HCT116 (cell line): ENCODE measurements at regions not wholly inside any gene's neighbourhood (a gene's known extent, or its start where the extent isn't known, plus 50 kb on each side); places are given as distances from the start of the nearest gene placed in this dataset.

Experiments used
- CEBPB ChIP-seq: IDR thresholded peaks from 2 replicates; pipeline ENCODE4 v1.6.1; 2012; ENCODE audit warnings: low read depth
- EZH2 ChIP-seq: fragments of 200-600 bp; sonication (generic); IDR thresholded peaks from 2 replicates; pipeline ENCODE4 v1.6.1; 2017; ENCODE audit warnings: antibody characterized with exemption, mixed run types
- POLR2A ChIP-seq: IDR thresholded peaks from 2 replicates; pipeline ENCODE4 v1.7.0; 2011; ENCODE audit warnings: borderline replicate concordance; ENCODE audit not compliant: insufficient read depth, insufficient read length; ENCODE audit errors: extremely low read depth
- POLR2AphosphoS5 ChIP-seq: IDR thresholded peaks from 2 replicates; pipeline ENCODE4 v1.6.1; 2011; ENCODE audit warnings: mild to moderate bottlenecking, low read depth, low read length, moderate library complexity
- RAD21 ChIP-seq: IDR thresholded peaks from 2 replicates; pipeline ENCODE4 v1.6.1; 2012; ENCODE audit warnings: low read depth, mild to moderate bottlenecking
- SIN3A ChIP-seq: IDR thresholded peaks from 2 replicates; pipeline ENCODE4 v1.6.1; 2012; ENCODE audit warnings: low read depth
- SP1 ChIP-seq: IDR thresholded peaks from 2 replicates; pipeline ENCODE4 v1.6.1; 2012; ENCODE audit warnings: low read depth
- TCF7L2 ChIP-seq: IDR thresholded peaks from 2 replicates; pipeline ENCODE4 v1.7.0; 2011; ENCODE audit warnings: borderline replicate concordance, inconsistent platforms; ENCODE audit not compliant: insufficient read depth, insufficient read length; ENCODE audit errors: extremely low read depth
- YY1 ChIP-seq: IDR thresholded peaks from 2 replicates; pipeline ENCODE4 v1.6.1; 2011; ENCODE audit warnings: low read length, low read depth, moderate library complexity, mild to moderate bottlenecking; ENCODE audit not compliant: insufficient replicate concordance; ENCODE audit errors: extremely low read depth
- ZNF274 ChIP-seq: fragments of 200-500 bp; sonication (Bioruptor generic); IDR thresholded peaks from 2 replicates; pipeline ENCODE4 v1.6.1; 2014; ENCODE audit warnings: mild to moderate bottlenecking, low read depth, low read length, inconsistent platforms
- TF ChIP-seq, protein P1 (sequence below), 3 experiments: fragments of 200-600 bp in 1 of 3; sonication (generic) in 1 of 3; IDR thresholded peaks in 2 of 3; conservative IDR thresholded peaks in 1 of 3; 2 replicates each; pipeline ENCODE4 v1.5.1; 2012 to 2017; ENCODE audit warnings: low read depth in 2 of 3, low read length in 2 of 3, antibody characterized with exemption in 1 of 3, borderline replicate concordance in 1 of 3, control low read depth in 1 of 3, mild to moderate bottlenecking in 1 of 3, mixed read lengths in 1 of 3, mixed run types in 1 of 3, moderate library complexity in 1 of 3; ENCODE audit not compliant: insufficient read depth in 1 of 3

DNA sequence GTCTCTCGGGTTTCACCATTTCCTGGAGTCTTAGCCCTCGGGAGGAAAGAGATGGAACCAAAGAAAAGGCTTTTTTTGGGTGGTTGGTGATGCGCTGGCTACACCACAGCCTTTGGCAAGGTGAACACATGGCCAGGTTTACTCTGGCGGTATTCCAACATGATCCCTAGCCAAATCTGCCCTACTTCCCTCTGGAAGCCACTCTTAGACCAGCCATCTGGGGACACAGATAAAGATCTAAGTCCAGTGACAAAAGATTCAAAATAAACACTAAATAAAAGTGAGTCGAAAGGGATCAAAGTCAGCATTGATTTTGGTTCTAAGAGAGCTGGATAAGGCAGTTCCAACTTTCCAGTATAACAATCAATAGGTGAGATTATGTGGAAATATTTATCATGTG is 694.5 kb downstream of the VRK1 start:
- TF ChIP-seq ZNF274 = no peak
- TF ChIP-seq TCF7L2 = no peak
- TF ChIP-seq, protein P1, sequence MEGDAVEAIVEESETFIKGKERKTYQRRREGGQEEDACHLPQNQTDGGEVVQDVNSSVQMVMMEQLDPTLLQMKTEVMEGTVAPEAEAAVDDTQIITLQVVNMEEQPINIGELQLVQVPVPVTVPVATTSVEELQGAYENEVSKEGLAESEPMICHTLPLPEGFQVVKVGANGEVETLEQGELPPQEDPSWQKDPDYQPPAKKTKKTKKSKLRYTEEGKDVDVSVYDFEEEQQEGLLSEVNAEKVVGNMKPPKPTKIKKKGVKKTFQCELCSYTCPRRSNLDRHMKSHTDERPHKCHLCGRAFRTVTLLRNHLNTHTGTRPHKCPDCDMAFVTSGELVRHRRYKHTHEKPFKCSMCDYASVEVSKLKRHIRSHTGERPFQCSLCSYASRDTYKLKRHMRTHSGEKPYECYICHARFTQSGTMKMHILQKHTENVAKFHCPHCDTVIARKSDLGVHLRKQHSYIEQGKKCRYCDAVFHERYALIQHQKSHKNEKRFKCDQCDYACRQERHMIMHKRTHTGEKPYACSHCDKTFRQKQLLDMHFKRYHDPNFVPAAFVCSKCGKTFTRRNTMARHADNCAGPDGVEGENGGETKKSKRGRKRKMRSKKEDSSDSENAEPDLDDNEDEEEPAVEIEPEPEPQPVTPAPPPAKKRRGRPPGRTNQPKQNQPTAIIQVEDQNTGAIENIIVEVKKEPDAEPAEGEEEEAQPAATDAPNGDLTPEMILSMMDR (IDR thresholded peaks at IDR 0.05 in 2 of 3, conservative IDR thresholded peaks at IDR 0.05 in 1 of 3; ENCODE audit: borderline replicate concordance in 1 of 3, insufficient read depth in 1 of 3, low read depth in 2 of 3, low read length in 2 of 3) = no peak
- TF ChIP-seq RAD21 = no peak
- no peak for TF ChIP-seq CEBPB
- TF ChIP-seq POLR2AphosphoS5 = no peak
- TF ChIP-seq YY1 = no peak
- TF ChIP-seq POLR2A = no peak
- no peak for TF ChIP-seq SP1
- no peak for TF ChIP-seq EZH2
- no peak for TF ChIP-seq SIN3A
